ENCODE measurements at regions not wholly inside any gene's neighbourhood (a gene's known extent, or its start where the extent isn't known, plus 50 kb on each side); places are given as distances from the start of the nearest gene placed in this dataset.

DNA sequence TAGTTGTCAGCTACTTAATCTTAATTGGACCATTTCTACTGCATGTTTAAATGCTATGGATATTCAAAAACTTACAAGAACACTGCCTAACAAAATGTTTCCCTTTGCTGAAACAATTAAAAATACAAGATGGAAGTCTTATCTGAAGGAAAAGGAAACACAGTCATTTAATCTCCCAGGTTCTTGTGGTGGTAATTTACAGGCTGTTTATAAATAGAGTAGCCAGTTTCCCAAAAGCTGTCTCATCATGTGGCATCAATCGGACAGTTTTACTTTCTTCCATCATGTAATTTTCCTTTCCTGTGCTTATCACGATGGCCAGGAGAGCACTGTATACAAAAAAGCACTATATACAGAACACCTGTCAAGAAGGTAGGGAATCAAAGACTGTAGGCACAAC lies 368.1 kb downstream of the ZEB2 start:
- no peak overlapping the region for H3K4me3 ChIP-seq (ENCODE audit: low read depth, low read length)
- TF ChIP-seq, protein P1, sequence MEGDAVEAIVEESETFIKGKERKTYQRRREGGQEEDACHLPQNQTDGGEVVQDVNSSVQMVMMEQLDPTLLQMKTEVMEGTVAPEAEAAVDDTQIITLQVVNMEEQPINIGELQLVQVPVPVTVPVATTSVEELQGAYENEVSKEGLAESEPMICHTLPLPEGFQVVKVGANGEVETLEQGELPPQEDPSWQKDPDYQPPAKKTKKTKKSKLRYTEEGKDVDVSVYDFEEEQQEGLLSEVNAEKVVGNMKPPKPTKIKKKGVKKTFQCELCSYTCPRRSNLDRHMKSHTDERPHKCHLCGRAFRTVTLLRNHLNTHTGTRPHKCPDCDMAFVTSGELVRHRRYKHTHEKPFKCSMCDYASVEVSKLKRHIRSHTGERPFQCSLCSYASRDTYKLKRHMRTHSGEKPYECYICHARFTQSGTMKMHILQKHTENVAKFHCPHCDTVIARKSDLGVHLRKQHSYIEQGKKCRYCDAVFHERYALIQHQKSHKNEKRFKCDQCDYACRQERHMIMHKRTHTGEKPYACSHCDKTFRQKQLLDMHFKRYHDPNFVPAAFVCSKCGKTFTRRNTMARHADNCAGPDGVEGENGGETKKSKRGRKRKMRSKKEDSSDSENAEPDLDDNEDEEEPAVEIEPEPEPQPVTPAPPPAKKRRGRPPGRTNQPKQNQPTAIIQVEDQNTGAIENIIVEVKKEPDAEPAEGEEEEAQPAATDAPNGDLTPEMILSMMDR (IDR thresholded peaks at IDR 0.05; ENCODE audit: low read depth, low read length) = no peak

DNA sequence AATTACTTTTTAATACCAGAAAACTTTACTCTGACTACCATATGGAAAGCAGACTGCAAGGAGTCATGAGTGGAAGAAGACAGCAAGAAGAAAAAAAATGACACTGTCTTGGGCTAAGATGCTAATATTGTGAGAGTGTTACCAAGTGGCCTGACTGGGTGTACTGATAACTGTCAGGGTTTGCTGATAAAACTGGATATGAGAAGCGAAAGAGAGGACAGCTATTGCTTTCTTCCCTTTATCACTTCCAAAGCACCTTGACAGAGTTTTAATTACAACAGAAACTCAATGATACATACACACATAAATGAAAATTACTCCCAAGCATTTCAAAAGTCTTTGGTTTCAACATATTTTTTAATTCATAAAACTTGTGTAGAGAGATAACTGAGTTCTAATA lies 368.5 kb downstream of the ZEB2 start:
- TF ChIP-seq, protein P1 (IDR thresholded peaks at IDR 0.05; ENCODE audit: low read depth, low read length) = no peak
- H3K4me3 ChIP-seq (ENCODE audit: low read depth, low read length) = no peak overlapping the region

DNA sequence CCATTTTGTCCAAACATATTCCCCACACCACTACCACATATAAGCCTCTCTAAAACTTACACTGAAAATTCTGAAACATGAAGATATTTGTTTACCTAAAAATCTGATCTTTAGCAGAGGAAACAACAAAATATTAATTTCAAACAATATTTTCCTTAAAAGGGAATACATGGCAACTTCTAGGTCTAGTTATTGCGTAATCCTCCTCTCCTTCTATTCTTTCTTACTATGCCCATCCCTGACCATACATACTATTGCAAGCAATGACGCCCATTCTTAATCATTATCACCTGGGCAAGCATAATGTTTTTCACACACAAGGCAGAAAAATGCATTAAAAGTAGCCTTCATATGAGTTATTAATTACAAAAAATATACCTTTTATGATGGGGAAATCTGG lies 372.6 kb downstream of the ZEB2 start:
- TF ChIP-seq, protein P1 (IDR thresholded peaks at IDR 0.05; ENCODE audit: low read depth, low read length) = no peak
- H3K4me3 ChIP-seq (ENCODE audit: low read depth, low read length) = no peak overlapping the region

DNA sequence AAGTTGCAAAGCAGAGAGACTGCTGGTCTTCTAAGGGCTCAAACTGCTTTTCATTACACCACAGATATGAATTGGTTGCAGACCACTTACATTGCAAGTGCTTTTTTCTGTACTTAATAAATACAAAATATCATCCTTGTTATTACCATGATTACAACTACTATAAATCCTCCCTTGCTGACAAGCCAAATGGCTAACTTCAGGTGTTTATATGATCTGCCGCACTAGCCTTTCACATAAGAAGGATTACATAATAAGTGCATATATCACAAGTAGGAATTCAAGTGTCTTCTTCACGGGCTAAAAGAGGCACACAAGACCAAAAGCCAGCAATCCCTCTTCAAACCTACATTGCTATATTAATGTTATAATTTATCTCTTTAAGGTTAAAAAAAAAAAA lies 373.0 kb downstream of the ZEB2 start:
- H3K4me3 ChIP-seq (ENCODE audit: low read depth, low read length) = no peak overlapping the region

DNA sequence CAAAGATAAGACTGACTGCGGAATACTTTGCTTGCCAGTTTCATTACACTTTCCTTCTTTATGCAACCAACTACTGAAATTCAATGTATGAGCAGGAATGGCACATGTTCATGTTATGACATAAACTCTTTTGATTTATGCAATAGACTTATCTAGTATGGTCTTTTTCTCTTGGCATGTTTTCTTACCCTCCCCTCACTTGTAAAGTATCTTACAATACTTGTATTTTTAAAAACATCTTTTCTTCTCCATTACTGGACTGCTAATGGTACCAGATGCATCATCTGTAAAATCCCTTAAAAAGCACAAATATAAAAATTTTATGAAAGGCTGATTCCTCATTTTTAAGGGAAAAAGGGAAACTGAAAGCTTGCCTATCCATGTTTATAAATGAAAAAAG lies 373.8 kb downstream of the ZEB2 start:
- no peak overlapping the region for H3K4me3 ChIP-seq (ENCODE audit: low read depth, low read length)
- TF ChIP-seq, protein P1 (IDR thresholded peaks at IDR 0.05; ENCODE audit: low read depth, low read length) = no peak

More for the DNA sequence above, 373.0 kb downstream of the ZEB2 start:
- TF ChIP-seq, protein P1 (IDR thresholded peaks at IDR 0.05; ENCODE audit: low read depth, low read length) = no peak

DNA sequence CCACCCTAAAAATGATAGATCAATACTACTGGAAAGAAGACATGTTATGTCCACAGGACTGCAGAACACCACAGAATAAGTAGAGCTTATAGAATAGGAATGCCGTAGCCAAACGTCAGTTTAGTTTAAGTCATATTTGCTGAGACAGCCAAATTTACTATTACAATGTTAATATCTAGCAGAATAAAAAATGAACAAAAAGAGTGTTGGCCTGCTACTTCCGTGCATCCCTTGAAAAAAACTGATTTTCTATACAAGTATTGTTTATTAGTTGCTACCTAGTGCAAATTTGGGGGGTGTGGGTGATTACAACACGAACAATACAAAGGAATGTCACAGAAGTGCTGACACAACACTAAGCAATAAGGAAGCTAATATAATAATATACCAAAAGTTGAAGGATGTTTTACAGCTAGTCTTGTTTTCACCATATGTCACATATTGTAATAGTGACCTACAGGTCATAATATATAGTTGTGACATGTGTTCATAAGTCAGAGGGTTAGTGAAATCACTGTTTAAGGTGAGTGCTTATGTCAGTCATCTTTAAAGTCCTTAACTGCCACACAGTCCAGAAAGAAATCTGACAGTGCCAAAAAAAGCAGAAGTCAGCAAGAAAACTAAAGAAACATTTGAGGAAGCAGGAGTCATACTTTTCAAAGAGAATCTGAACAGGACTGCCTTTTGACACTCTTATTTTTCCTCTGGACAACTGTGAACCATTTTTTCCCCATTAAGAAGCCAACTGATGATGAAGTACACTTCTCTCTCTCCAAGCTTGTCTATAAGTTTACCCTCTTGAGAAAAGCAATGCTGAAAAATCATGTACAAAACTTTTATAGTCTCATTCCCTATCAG lies 376.4 kb downstream of the ZEB2 start:
- TF ChIP-seq, protein P1 (IDR thresholded peaks at IDR 0.05; ENCODE audit: low read depth, low read length) = no peak
- H3K4me3 ChIP-seq (ENCODE audit: low read depth, low read length) = no peak overlapping the region

DNA sequence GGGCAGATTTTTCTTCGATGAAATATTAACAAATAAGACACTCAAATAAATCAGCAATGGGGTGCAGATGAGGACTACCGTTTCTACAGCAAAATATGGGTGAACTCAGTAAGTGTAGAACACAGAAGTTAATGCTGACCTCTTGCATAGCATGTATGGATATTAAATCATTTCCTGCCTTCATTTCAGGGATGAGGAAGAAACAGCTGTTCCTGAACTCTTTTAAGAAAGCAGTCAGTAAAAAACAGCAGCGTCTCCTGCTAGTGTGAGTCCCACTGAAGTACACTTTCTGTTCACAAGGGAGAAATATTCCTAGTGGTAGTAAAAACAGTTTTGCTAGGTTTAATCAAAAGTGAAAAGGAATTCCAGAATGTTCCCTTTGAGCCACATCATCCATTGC lies 379.0 kb downstream of the ZEB2 start:
- TF ChIP-seq, protein P1 (IDR thresholded peaks at IDR 0.05; ENCODE audit: low read depth, low read length) = no peak
- no peak overlapping the region for H3K4me3 ChIP-seq (ENCODE audit: low read depth, low read length)
